Stimulated activated naive CD4-positive, alpha-beta T cell (primary cell): ENCODE measurements at regions not wholly inside any gene's neighbourhood (a gene's known extent, or its start where the extent isn't known, plus 50 kb on each side); places are given as distances from the start of the nearest gene placed in this dataset.
"Not testable (repeated sequence)": the region's sequence is repeated elsewhere in the genome, so short reads cannot be mapped to it uniquely, and the experiment has no call there.

Experiments
- DNase-seq, 6 experiments: peaks; one replicate each; lab custom pipeline; 2025; lab: John Stamatoyannopoulos, UW

DNA sequence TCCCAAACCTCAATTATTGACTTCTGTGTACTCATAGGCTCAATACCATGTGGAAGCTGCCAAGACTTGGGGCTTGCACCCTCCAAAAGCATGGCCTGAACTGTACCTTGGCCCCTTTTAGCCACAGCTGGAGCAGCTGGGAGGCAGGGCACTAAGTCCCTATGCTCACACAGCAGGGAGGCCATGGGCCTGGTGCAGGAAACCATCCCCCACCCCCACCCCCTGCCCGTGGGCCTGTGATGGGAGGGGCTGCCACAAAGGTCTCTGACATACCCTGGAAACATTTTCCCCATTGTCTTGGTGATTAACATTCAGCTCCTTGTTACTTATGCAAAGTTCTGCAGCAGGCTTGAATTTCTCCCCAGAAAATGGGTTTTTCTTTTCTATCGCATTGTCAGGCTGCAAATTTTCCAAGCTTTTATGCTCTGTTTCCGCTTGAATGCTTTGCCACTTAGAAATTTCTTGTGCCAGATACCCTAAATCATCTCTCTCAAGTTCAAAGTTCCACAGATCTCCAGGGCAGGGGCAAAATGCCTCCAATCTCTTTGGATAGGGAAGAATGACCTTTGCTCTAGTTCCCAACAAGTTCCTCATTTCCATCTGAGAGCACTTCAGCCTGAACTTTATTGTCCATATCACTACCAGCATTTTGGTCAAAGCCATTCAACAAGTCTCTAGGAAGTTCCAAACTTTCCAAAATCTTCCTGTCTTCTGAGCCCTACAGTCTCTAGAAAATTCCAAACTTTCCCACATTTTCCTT, 141.8 kb downstream of the AHR start:
- DNase-seq = not testable (repeated sequence)

GRCh38 chr7:17440831-17441230, 142.4 kb downstream of the AHR start:
- DNase-seq = no peak

GRCh38 chr7:17441557-17441956, 143.1 kb downstream of the AHR start:
- no peak for DNase-seq

GRCh38 chr7:17444151-17444550, 145.7 kb downstream of the AHR start:
- DNase-seq = no peak

- DNase-seq = no peak
These were observed 146.2 kb downstream of the AHR start for GRCh38 chr7:17444673-17445072.

DNA sequence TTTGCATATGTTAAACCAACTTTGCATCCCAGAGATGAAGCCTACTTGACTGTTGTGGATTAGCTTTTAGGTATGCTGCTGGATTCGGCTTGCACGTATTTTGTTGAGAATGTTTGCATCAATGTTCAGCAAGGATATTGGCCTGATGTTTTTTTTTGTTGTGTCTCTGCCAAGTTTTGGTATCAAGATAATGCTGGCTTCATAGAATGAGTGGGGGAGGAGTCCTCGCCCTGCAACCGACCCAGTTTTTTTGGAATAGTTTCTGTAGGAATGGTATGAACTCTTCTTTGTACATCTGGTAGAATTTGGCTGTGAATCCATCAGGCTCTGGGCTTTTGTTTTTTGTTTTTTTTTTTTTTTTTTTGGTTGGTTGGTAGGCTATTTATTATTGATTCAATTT, 147.9 kb downstream of the AHR start:
- DNase-seq = no peak

GRCh38 chr7:17447728-17448478, 149.5 kb downstream of the AHR start:
- DNase-seq = no peak

- no peak for DNase-seq
These were observed 150.3 kb downstream of the AHR start for GRCh38 chr7:17448479-17449423.

GRCh38 chr7:17456541-17456940, 158.1 kb downstream of the AHR start:
- DNase-seq = no peak

- no peak for DNase-seq
These were observed 161.5 kb downstream of the AHR start for GRCh38 chr7:17460001-17460400.

- DNase-seq = no peak
These were observed 162.2 kb downstream of the AHR start for GRCh38 chr7:17460665-17461064.

- DNase-seq = no peak
These were observed 163.7 kb downstream of the AHR start for GRCh38 chr7:17462131-17462631.

- no peak for DNase-seq
These were observed 165.1 kb downstream of the AHR start for GRCh38 chr7:17463511-17464085.

DNA sequence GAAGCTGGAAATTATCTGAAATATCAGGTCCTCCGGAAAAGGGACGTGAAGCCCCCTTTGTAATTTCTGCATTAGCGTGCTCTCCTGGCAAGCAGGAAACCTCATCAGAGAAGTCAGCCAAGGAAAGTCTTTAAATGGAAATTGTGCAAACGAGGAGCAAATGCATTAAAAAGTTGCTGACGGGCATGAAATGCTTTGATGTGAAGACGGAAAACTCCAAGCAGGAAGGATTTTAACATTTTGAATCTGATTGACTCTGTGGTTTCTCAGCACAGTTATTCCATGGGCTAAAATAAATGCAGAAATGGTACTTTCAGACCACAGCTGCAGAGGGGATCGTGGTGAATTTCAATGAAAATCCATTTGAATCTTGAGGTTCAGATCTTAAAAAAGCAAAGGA, 167.8 kb downstream of the AHR start:
- no peak for DNase-seq

GRCh38 chr7:17467386-17467945, 169.0 kb downstream of the AHR start:
- no peak for DNase-seq

GRCh38 chr7:17471325-17471724, 172.9 kb downstream of the AHR start:
- DNase-seq = no peak

- DNase-seq = no peak
These were observed 174.1 kb downstream of the AHR start for GRCh38 chr7:17472518-17472917.

DNA sequence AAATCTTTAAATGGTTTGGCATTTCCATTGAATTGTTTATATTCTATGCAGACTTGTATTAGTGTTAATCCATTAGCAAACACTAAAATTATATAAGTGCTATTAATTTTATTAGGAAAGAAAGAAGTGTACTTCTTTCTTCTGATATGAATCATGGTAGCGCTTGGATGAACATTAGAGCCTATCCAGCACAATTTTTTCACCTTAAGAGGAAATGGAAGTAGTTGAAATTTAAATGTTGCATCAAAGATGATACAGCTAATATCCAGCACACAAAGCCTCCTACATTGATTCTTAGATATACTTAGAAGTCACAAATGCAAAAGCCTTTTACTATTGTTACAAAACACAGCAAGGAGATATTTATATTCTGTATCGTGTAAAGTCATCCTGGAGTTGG, 174.5 kb downstream of the AHR start:
- DNase-seq = no peak

- peak in 1 of 6 experiments; percentile 1 for DNase-seq
These were observed 176.4 kb downstream of the AHR start for GRCh38 chr7:17474724-17475344.

- no peak for DNase-seq
These were observed 178.7 kb downstream of the AHR start for GRCh38 chr7:17477182-17477581.

- DNase-seq = no peak
These were observed 182.7 kb downstream of the AHR start for GRCh38 chr7:17481118-17481517.
